DOHH2 (cell line): ENCODE measurements at regions not wholly inside any gene's neighbourhood (a gene's known extent, or its start where the extent isn't known, plus 50 kb on each side); places are given as distances from the start of the nearest gene placed in this dataset.
"Not testable (repeated sequence)": the region's sequence is repeated elsewhere in the genome, so short reads cannot be mapped to it uniquely, and the experiment has no call there.

Experiments used
- H3F3A ChIP-seq: fragments of 200-600 bp; sonication (generic), shearing (Covaris generic); 2 replicates; pipeline ENCODE4 v1.6.0; 2016; ENCODE audit warnings: antibody characterized with exemption, mild to moderate bottlenecking; ENCODE audit not compliant: control insufficient read depth, insufficient read depth
- H3K27ac ChIP-seq: fragments of 200-600 bp; sonication (generic); 2 replicates; pipeline ENCODE4 v1.5.1; 2014; ENCODE audit warnings: low read depth, mild to moderate bottlenecking, low read length, moderate library complexity
- H3K27me3 ChIP-seq: fragments of 200-600 bp; sonication (generic); 2 replicates; pipeline ENCODE4 v1.6.1; 2014; ENCODE audit warnings: mild to moderate bottlenecking, low read length, mixed read lengths; ENCODE audit not compliant: control insufficient read depth
- H3K36me3 ChIP-seq: fragments of 200-600 bp; sonication (generic); 2 replicates; pipeline ENCODE4 v1.6.1; 2014; ENCODE audit warnings: mild to moderate bottlenecking, low read length, moderate library complexity, mixed read lengths; ENCODE audit not compliant: control insufficient read depth
- H3K4me1 ChIP-seq: fragments of 200-600 bp; sonication (generic); 2 replicates; pipeline ENCODE4 v1.6.1; 2014; ENCODE audit warnings: mild to moderate bottlenecking, low read length, mixed read lengths; ENCODE audit not compliant: control insufficient read depth
- H3K4me2 ChIP-seq: fragments of 200-600 bp; sonication (generic); 2 replicates; pipeline ENCODE4 v1.6.0; 2014; ENCODE audit warnings: mild to moderate bottlenecking, low read length, moderate library complexity
- H3K4me3 ChIP-seq: fragments of 200-600 bp; sonication (generic); 2 replicates; pipeline ENCODE4 v1.5.1; 2014; ENCODE audit warnings: mild to moderate bottlenecking, low read length, mixed read lengths
- H3K79me2 ChIP-seq: fragments of 200-600 bp; sonication (generic); 2 replicates; pipeline ENCODE4 v1.6.1; 2014; ENCODE audit warnings: mild to moderate bottlenecking, low read length, mixed read lengths; ENCODE audit not compliant: control insufficient read depth
- H3K9me2 ChIP-seq: fragments of 200-600 bp; sonication (generic); replicated peaks from 2 replicates; pipeline ENCODE4 v1.6.1; 2014; ENCODE audit warnings: mild to moderate bottlenecking, low read length, mixed read lengths; ENCODE audit not compliant: control insufficient read depth
- H3K9me3 ChIP-seq: fragments of 200-600 bp; sonication (generic); 2 replicates; pipeline ENCODE4 v1.6.1; 2014; ENCODE audit warnings: antibody characterized with exemption, low read length, mixed read lengths; ENCODE audit not compliant: control insufficient read depth, insufficient read depth
- H4K20me1 ChIP-seq: fragments of 200-600 bp; sonication (generic); 2 replicates; pipeline ENCODE4 v1.6.0; 2014; ENCODE audit warnings: low read depth, mild to moderate bottlenecking, antibody characterized with exemption, low read length, moderate library complexity; ENCODE audit not compliant: control insufficient read depth, insufficient read depth
- EZH2phosphoT487 ChIP-seq: fragments of 200-600 bp; sonication (generic); IDR thresholded peaks from 2 replicates; pipeline ENCODE4 v1.6.1; 2017; ENCODE audit warnings: borderline replicate concordance, mild to moderate bottlenecking, antibody characterized with exemption, low read length, moderate library complexity, mixed read lengths
- TF ChIP-seq, protein P1 (sequence below): fragments of 200-600 bp; sonication (generic); IDR thresholded peaks from one replicate; pipeline ENCODE4 v1.5.1; 2014; ENCODE audit warnings: antibody characterized with exemption, mild to moderate bottlenecking, low read depth, low read length; ENCODE audit not compliant: poor library complexity, severe bottlenecking

DNA sequence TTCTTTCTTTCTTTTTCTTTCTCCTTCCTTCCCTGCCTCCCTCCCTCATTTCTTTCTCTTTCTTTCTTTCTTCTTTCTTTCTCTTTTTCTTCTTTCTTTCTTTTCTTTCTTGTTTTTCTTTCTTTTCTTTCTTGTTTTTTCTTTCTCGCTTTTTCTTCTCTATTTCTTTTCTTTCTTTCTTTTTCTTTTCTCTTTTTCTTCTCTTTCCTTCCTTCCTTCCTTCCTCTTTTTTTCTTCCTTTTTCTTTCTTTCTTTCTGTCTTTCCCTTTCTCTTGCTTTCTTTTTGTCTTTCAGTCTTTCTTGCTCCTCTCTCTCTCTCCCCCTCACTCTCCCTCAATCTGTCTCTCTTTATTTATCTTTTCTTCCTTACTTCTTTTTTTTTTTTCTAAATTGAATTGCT lies 472.0 kb upstream of the CHRM3 start:
- Histone ChIP-seq H3K4me3 (no peak overlapping the region), H3K36me3 (no peaks in the 10 kb centered on the region), H3K27me3 (no peaks in the 10 kb centered on the region), H3K9me2 (no peaks in the 10 kb centered on the region), H4K20me1 (no peaks in the 10 kb centered on the region), H3F3A (no peaks in the 10 kb centered on the region), H3K9me3 (no peaks in the 10 kb centered on the region), H3K4me2 (no peak overlapping the region), H3K27ac (no peak overlapping the region), H3K4me1 (no peaks in the 10 kb centered on the region), H3K79me2 (no peaks in the 10 kb centered on the region)
- TF ChIP-seq EZH2phosphoT487 = no peak
- TF ChIP-seq, protein P1, sequence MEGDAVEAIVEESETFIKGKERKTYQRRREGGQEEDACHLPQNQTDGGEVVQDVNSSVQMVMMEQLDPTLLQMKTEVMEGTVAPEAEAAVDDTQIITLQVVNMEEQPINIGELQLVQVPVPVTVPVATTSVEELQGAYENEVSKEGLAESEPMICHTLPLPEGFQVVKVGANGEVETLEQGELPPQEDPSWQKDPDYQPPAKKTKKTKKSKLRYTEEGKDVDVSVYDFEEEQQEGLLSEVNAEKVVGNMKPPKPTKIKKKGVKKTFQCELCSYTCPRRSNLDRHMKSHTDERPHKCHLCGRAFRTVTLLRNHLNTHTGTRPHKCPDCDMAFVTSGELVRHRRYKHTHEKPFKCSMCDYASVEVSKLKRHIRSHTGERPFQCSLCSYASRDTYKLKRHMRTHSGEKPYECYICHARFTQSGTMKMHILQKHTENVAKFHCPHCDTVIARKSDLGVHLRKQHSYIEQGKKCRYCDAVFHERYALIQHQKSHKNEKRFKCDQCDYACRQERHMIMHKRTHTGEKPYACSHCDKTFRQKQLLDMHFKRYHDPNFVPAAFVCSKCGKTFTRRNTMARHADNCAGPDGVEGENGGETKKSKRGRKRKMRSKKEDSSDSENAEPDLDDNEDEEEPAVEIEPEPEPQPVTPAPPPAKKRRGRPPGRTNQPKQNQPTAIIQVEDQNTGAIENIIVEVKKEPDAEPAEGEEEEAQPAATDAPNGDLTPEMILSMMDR = no peak

DNA sequence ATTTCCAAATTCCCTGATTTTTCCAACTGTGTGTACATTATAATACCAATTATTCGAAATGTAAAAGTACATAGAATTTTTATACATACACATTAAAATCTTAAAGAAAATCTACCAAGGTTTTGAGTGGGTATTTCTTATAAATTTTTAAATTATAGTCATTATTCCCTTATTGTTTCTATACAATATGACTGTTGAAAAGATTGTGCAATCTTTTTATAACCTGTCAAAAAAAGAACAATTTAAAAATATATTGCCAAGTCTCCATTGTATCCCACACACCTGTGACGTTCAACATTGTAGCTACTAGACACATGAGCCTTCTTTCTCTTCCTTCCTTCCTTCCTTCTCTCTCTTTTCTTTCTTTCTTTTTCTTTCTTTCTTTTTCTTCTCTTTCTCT lies 473.2 kb upstream of the CHRM3 start:
- H3K36me3 ChIP-seq = no peaks in the 10 kb centered on the region
- no peak overlapping the region for H3K27ac ChIP-seq
- no peaks in the 10 kb centered on the region for H4K20me1 ChIP-seq

DNA sequence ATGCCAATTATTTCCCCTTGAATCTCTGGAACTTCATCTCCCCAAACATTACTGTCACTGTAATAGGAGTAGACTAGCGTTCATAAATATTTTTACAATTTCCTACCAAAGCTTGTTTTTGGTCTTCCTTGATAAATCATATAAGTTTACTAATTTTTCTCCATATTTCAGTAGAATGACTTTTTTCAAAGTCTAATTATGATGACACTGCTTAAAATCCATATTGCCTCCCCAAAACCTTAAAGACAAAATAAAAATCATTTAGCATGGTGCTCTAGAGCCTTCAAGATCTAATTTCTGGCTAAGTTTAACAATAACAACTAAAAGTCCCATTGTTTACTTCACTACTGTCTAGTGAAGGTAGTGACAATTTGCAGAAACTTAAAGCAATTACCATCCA lies 474.2 kb upstream of the CHRM3 start:
- no peaks in the 10 kb centered on the region for H4K20me1 ChIP-seq
- no peaks in the 10 kb centered on the region for H3K9me3 ChIP-seq
- TF ChIP-seq EZH2phosphoT487 = no peak
- no peaks in the 10 kb centered on the region for H3K4me1 ChIP-seq
- H3F3A ChIP-seq = no peaks in the 10 kb centered on the region
- no peak overlapping the region for H3K27ac ChIP-seq
- no peaks in the 10 kb centered on the region for H3K27me3 ChIP-seq
- H3K9me2 ChIP-seq = no peaks in the 10 kb centered on the region
- no peak overlapping the region for H3K4me2 ChIP-seq
- H3K36me3 ChIP-seq = no peaks in the 10 kb centered on the region
- no peaks in the 10 kb centered on the region for H3K79me2 ChIP-seq
- no peak overlapping the region for H3K4me3 ChIP-seq

More for the DNA sequence above, 473.2 kb upstream of the CHRM3 start:
- Histone ChIP-seq H3F3A (no peaks in the 10 kb centered on the region), H3K79me2 (no peaks in the 10 kb centered on the region), H3K4me2 (no peak overlapping the region), H3K9me2 (no peaks in the 10 kb centered on the region), H3K4me3 (no peak overlapping the region), H3K27me3 (no peaks in the 10 kb centered on the region), H3K4me1 (no peaks in the 10 kb centered on the region), H3K9me3 (no peaks in the 10 kb centered on the region)
- TF ChIP-seq, protein P1 = no peak

DNA sequence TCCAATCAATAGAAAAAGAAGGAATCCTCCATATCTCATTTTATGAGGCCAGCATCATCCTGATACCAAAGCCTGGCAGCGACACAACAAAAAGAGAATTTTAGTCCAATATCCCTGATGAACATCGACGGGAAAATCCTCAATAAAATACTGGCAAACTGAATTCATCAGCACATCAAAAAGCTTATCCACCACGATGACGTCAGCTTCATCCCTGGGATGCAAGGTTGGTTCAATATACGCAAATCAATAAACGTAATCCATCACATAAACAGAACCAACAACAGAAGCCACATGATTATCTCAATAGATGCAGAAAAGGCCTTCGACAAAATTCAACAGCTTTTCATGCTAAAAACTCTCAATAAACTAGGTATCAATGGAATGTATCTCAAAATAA lies 483.6 kb upstream of the CHRM3 start:
- not testable (repeated sequence) for H3K4me2 ChIP-seq, H3K79me2 ChIP-seq, H3K4me3 ChIP-seq, H3K36me3 ChIP-seq, H4K20me1 ChIP-seq, H3K27me3 ChIP-seq, H3K9me3 ChIP-seq, H3K9me2 ChIP-seq, H3K27ac ChIP-seq, H3F3A ChIP-seq, H3K4me1 ChIP-seq
